HG03103 (cell line): ENCODE measurements at regions not wholly inside any gene's neighbourhood (a gene's known extent, or its start where the extent isn't known, plus 50 kb on each side); places are given as distances from the start of the nearest gene placed in this dataset.
"Not testable (repeated sequence)": the region's sequence is repeated elsewhere in the genome, so short reads cannot be mapped to it uniquely, and the experiment has no call there.

Source experiments
- ATAC-seq: cut with Tn5 transposase; IDR thresholded peaks from one replicate; pipeline ENCODE4 v1.9.1; 2021; ENCODE audit warnings: low read depth; ENCODE audit not compliant: unreplicated experiment

- no peak for ATAC-seq
Measured at GRCh38 chr1:208681878-208682663, 437.9 kb upstream of the PLXNA2 start.

GRCh38 chr1:208682664-208683013 is 438.5 kb upstream of the PLXNA2 start:
- no peak for ATAC-seq

- no peak for ATAC-seq
Measured at GRCh38 chr1:208683141-208683540, 439.0 kb upstream of the PLXNA2 start.

- ATAC-seq: no peak
Measured at GRCh38 chr1:208684192-208684591, 440.0 kb upstream of the PLXNA2 start.

- no peak for ATAC-seq
Measured at GRCh38 chr1:208686592-208686991, 442.4 kb upstream of the PLXNA2 start.

- no peak for ATAC-seq
Measured at GRCh38 chr1:208688656-208689315, 444.6 kb upstream of the PLXNA2 start.

GRCh38 chr1:208691012-208691411 is 446.8 kb upstream of the PLXNA2 start:
- ATAC-seq: no peak

GRCh38 chr1:208709981-208710380 is 465.8 kb upstream of the PLXNA2 start:
- no peak for ATAC-seq

GRCh38 chr1:208714323-208714722 is 470.1 kb upstream of the PLXNA2 start:
- ATAC-seq: no peak

- no peak for ATAC-seq
Measured at GRCh38 chr1:208717525-208717924, 473.3 kb upstream of the PLXNA2 start.

GRCh38 chr1:208722592-208722991 is 478.4 kb upstream of the PLXNA2 start:
- no peak for ATAC-seq

GRCh38 chr1:208724079-208724478 is 479.9 kb upstream of the PLXNA2 start:
- peak; percentile 61 for ATAC-seq

GRCh38 chr1:208728815-208729214 is 484.6 kb upstream of the PLXNA2 start:
- ATAC-seq: no peak

GRCh38 chr1:208731981-208732821 is 488.0 kb upstream of the PLXNA2 start:
- peak; percentile 97 for ATAC-seq

- no peak for ATAC-seq
Measured at GRCh38 chr1:208737161-208737560, 493.0 kb upstream of the PLXNA2 start.

GRCh38 chr1:208737922-208738321 is 493.7 kb upstream of the PLXNA2 start:
- peak; percentile 76 for ATAC-seq

- ATAC-seq: not testable (repeated sequence)
Measured at GRCh38 chr1:208739636-208740035, 495.5 kb upstream of the PLXNA2 start.

GRCh38 chr1:208741296-208741695 is 497.1 kb upstream of the PLXNA2 start:
- ATAC-seq: no peak

GRCh38 chr1:208743361-208743760 is 499.2 kb upstream of the PLXNA2 start:
- no peak for ATAC-seq

- no peak for ATAC-seq
Measured at GRCh38 chr1:208747979-208748378, 503.8 kb upstream of the PLXNA2 start.
